D341Med (cell line): ENCODE measurements at regions not wholly inside any gene's neighbourhood (a gene's known extent, or its start where the extent isn't known, plus 50 kb on each side); places are given as distances from the start of the nearest gene placed in this dataset.
"Not testable (repeated sequence)": the region's sequence is repeated elsewhere in the genome, so short reads cannot be mapped to it uniquely, and the experiment has no call there.

Experiments used
- DNase-seq: peaks from one replicate; pipeline ENCODE4 v3.0.0; 2012; ENCODE audit warnings: low spot score

DNA sequence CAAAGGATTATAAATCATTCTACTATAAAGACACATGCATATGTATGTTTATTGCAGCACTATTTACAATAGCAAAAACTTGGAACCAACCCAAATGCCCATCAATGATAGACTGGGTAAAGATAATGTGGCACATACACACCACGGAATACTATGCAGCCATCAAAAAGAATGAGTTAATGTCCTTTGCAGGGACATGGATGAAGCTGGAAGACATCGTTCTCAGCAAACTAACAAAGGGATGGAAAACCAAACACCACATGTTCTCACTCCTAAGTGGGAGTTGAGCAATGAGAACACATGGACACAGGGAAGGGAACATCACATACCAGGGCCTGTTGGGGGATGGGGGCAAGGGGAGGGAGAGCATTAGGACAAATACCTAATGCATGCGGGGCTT lies 133.2 kb downstream of the ATXN3L start:
- not testable (repeated sequence) for DNase-seq

DNA sequence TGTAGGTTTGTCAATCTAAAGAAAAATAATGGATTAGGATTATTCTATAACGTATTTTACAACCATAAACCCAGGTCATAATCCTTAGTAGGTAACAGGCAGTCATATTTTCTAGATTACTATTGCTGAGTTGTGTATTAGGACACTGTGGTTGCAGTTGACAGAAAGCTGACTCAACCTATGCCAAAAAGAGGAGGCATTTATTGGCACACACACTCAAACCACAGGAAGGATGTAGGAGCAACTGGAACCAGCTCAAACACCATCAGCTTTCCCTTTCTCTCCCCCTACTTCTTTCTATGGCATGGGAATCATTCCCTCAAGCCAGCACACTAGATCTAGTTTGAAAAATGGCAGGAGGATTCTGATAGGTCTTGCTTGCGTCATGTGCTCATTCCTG lies 136.4 kb upstream of the FAM9C start:
- no peak for DNase-seq

DNA sequence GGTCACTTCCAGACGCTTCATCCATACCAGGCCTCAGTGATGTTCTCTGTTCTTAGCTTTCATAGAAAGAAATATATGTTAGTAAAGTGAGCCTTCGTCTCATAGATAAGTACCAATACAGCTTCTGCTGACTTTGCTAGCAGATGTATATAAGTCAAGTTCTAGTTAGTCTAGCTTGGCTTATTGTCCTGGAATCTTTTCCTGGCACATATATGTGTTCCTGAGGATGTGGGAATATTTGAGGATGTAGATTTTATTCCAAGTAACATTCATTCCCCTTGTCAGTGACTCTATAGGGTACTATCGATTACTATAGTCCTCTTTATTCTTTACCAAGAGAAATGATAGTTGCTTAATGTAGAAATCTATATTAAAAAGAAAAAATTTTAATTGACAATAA lies 135.2 kb upstream of the FAM9C start:
- DNase-seq, result no peak

DNA sequence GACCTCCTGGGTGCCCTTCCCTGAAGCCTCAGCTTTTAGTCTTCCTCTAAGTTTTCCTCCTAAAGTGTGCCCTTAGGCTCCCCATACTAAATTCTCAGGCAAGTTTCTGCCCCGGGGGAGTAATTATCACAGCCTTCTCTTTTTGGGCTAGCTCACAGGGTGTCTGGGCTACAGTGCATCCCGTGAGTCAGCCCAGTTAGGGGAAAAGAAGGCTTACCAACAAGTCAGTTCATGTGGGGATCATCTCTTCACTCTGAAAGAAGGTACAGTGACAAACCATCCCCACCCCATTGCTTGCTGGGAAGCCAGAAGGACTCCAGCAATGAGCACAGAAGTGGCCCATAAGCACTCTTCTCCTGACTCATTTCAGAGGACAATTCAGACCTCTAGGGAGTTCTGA lies 134.7 kb upstream of the FAM9C start:
- no peak for DNase-seq

DNA sequence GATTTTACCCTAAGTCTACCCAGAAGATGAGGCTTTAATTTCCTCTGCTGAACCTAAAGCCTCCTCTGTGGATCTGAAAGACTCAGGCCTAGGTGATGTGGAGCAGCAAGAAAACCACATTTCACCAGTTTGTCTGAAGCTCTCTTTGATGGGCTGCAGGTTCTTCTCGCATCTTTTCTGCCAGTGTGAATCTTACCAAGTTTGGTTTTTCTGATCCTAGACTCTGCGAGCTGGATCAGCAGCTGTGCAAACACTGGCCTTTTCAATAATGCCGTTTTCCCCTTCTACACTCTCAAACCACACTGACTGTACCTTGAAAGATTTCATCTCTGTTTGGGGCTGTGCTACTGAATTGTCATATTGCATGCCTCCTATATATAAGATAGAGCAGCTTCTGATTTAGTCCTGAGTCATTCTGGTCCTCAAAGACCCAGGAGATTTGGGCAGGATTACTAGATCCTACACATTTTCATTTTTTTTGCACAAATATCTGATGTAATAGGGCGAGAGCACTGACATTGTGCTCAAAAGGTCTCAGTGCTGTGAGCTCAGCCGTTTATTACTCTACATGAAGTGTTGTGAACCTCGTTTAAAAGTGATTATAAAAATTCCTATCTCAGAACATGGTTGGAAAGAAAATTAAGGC lies 133.6 kb upstream of the FAM9C start:
- DNase-seq, result no peak

DNA sequence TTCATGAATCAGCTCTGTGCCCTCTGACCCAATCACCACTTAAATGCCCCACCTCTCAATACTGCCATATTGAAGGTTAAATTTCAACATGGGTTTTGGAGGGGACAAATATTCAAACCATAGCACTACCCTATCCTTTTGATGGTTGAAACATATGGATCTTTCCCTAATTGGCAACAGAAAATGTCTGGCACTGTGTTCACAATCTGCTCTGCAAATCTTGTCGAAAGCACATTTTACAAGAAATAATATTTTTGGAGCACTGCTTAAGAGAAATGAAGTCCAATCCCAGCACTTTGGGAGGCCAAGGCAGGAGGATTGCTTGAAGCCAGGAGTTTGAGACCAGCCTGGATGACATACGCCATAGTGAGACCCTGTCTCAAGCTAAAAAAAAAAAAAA lies 130.6 kb upstream of the FAM9C start:
- DNase-seq, result no peak

DNA sequence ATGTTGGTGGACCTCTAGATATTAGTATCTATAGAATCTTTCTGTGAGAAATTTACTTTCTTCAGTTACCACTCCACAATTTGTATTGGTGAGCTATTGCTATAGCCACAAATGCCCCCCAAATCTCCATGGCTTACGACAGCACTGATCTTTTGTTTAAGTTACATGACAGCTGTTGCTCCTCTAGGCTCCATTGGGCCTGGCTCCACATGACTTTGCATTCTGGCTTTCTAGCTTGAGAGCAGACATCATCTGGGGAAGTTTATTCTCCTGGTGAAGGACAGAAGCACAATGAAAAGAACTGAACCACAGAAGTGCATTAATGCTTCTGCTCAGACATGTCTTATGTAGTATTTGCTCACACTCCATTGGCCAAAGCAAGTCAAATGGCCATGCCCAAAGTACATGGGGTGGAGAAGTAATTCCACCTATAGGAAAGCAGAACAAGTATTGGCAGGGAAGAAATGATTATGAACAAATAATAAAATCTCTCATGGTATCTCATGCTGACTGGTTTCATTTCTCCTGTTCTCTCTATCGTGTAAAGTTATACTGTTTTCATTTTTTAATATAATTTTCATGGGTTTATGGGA lies 126.6 kb upstream of the FAM9C start:
- DNase-seq, result no peak

DNA sequence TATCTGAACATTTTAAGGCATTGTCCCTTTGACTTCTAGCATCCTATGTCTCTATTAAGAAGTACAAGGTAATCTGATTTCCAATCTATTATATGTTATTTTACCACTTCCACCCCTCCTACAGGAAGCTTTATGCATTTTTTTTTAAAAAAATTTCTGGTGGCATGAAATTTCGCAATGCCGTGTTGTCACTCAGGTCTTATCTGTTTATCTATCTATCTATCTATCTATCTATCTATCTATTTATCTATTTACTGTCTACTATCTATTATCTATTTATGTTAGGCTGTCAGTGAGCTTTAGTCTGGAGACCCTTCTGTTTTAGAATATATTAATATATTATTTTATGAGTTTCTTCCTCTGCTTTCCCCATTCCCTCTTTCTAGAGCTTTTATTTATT lies 125.3 kb upstream of the FAM9C start:
- no peak for DNase-seq

DNA sequence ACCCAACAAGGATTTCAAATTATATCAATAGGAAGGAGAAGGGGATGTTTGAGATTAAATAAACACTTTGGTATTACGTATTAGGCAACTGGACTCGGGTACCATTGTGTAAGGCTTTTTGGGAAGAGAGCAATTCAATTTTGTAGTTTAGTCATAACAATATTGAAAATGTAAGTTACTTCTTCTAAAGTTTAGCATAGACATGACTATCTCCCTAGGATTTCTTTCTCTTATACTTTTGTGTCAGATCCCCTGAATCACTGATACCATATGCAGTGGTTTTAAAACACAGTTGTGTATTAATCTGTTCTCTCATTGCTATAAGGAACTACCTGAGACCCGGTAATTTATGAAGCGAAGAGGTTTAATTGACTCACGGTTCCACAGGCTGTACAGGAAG lies 123.8 kb upstream of the FAM9C start:
- no peak for DNase-seq

DNA sequence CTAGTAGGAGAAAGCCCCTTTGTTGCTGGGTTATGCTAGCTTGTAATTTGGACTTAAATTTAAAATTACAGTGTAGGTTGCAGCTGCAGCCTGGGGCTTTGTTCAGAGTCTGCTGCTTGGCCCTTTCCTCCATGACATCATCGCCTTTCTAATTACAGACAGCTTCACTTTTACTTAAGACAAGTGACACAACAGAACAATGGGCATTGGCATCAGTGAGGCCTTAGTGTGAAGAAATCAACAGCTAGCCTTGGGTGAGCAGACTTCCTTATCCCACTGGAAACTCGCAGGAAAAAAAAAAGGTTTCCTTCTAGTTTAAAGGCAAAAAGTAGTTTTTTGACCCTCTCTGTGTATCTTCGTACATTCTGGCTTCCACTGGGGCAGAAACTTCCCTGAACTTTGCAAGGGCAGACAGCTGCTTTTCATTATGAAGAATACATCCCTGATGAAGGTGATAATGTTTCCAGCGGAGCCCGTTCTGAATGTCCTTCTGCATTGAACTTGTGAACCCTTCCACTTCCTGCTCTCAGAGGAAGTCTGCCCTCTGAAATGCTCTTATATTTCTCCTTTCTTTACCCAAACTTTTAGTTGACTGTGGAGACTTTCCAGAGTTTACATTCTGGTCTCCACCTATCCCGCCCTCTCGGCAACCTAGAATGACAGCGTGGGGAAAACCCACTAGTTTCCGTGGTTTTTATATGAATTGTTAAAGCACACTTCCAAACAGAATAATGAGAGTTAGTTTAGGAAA lies 123.2 kb upstream of the FAM9C start:
- DNase-seq, result no peak

DNA sequence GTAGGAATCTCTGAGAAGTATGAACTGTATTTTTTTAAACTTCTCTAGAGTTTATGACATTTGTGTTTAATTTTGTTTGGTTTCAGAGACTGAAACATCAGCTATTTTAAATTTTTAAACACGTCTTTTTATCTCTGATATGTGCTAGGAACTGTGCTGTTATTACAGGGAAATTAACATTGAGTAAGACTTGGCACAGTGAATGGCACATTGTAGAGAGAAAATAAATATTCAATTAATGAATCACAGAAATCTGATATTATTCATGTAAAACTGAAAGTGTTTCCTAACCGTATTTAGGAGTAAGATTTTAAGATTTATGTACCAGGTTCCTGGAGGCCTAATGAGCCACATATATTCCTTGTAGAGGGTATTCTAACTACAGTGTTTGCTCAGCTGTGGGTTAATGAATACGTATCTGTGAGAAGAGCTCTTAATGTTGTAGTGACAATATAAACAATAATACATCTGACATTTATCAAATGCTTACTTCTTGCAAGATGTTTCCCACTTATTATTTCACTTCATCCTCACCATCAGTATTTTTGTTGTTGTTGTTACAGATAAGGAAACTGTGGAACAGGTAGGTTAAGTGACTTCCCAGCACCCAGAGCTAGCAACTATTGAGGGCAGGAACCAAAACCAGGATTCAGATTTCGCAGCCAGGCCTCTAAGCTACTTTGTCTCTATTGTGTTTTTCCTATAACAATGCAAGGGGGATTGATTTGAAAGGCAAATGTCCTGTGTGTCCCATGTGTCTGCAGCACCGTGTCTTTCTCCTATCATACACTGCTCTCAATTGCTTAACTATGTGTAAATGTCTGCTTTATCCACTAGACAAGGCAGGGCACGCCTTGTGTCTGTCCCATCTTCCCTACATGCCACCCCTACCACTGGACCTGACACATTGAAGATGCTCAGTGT lies 121.1 kb upstream of the FAM9C start:
- no peak for DNase-seq

DNA sequence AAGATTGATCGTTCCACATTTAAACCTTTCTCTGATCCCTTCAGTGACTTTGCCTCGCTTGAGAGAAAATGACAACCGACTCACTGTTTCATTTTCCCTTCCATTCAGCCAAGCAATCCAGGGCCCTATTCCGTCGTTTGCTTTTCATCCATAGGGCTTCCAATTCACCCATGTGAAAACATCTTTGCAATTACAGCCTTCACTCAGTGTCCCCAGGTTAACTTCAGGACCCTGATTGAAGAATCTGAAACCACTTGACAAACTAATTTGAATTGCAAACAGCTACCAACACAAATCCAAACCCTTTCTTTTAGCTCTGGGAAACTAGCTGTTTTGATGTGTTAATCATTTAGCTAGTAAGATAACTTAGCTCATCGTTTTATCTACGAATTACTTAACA lies 120.2 kb upstream of the FAM9C start:
- no peak for DNase-seq

DNA sequence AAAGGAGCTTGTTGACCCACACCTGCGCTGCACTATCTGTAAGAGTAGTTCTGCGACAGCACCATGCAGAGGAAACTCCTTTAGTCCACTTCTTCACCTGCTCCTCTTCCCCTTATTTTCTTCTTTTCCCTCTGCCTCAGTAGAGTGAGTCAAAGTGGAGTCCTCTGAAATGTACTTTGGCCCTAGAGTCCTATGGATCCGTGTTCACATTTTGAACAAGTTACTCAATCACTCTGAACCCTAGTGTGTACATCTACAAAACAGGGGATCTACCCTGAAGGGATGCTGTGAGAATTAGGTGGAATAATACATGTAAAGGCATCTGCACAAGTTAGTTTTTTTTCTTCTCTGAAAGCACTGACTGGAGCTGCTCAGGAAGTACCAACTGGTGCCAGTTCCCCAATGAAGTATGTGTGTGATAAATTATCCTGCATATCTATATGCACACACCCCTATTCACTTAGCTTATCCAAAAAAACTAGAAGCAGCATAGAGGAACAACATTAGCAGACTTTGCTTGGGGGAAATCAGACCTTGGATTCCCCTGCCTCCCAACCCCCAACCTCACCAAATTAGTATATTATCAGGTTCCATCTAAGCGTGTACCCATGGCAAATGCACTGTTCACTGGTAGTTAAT lies 118.5 kb upstream of the FAM9C start:
- DNase-seq, result no peak

DNA sequence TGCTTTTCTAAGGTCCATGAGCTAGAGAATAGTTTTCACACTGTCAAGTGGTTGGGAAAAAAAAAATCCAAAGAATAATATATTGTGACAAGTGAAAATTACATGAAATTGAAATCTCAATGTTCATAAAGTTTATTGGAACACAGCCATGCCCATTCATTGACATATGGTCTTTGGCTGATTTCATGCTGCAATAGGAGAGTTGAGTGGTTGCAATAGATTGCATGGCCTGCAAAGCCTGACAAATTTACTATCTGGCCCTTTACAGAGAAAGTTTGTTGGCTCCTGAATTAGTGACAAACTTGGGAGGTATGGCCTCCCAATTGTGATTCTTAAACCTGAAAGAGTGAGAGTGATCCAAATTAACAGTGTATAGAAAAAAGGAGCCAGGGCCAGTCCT lies 115.5 kb upstream of the FAM9C start:
- no peak for DNase-seq

DNA sequence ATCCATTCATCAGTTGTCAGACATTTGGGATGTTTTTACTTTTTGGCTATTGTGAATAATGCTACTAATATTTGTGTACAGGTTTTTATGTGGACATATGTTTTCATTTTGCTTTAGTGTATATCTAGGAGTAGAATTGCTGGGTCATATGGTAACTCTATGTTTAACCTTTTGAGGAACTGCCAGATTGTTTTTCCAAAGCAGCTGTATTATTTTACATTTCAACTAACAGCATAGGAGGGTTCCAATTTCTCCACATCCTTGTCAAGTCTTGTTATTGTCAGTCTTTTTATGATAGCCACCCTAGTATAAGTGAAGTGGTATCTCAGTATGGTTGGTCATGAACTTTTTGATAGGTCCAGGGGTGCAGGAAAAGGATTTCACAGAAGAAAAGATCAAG lies 114.5 kb upstream of the FAM9C start:
- no peak for DNase-seq

DNA sequence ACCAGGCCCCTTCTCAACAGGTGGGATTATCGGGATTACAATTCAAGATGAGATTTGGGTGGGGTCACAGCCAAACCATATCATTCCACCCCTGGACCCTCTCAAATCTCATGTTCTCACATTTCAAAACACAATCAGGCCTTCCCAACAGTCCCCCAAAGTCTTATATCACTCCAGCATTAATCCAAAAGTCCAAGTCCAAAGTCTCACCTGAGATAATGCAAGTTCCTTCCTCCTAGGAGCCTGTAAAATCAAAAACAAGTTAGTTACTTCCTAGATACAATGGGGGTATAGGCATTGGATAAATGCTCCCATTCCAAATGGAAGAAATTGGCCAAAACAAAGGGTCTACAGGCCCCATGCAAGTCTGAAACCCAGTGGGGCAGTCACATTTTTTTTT lies 111.1 kb upstream of the FAM9C start:
- not testable (repeated sequence) for DNase-seq

DNA sequence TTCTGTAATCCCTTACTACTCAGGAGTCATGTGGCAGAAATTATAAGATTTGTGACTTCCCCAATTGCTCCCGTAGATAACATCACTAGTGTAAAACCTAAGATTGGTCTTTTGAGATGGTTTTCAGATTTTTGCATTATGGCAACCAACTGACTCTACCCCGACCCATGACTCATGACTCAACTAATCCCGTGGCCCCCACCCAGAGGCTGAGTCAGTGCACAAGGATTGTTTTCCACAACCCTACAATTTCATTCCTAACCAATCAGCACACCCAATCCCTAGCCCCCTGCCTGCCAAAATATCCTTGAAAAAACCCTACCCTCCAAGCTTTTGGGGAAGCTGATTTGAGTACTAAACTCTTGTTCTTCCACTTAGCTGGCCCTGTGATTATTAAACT lies 109.4 kb upstream of the FAM9C start:
- DNase-seq, result no peak

DNA sequence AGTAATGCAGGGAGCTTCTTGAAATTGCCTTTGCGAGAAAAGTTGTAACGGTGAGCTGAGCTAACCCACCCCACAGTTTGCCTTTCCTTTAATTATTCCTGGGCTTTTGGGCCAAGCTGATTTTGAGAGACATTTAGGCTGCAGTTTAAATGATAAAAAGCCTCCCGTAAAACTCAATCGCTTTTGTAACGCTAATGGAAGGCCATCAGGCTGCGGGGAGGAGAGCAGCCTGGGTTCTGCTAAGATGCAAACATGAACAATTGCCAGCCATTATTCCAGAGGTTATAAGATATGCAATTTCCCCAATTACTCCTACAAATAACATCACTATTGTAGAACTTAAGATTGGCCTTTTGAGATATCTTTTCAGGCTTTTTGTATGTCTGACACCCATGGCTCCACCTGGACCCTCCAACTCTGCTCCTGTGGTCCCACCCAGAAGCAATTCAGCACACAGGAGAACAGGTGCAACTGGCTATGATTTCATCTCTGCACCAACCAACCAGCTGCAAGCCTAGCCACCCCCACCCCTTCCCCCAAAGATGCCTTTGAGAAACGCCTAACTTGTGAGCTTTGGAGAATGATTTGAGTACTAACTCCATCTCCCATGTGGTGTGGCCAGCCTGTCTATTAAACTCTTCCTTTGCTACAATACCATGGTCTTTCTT lies 108.2 kb upstream of the FAM9C start:
- DNase-seq, result no peak

DNA sequence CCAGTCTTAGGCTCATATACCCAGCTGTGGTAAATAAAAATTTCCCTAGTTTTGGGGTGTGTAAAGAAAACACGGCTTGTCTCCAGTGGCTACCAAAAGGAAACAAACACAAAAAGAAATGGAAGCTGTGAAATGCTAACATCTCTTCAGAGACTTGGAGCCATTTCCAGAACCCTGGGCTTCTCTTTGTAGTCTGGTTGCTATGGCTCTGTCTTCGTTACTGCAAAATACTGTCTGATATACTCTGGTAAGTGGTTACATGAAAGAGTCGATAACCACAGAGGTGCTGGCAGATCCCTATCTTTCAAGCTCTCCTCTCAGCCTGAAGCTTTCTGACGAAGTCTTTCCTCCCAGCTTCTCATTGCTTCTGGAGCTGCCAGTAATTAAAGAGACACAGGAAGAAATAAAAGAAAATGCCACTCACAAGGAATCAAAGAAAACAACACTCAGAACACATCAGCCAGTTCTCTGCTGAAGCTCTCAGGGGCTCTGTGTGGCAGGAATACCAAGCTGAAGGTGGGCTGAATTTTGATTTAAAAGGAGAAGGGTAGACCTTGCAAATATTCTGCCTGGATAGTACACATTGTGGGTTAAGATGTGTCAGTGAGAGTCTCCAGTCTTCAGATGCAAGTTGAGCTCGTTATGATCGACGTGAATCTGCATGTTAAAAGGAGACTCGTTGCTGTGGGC lies 107.6 kb upstream of the FAM9C start:
- no peak for DNase-seq

DNA sequence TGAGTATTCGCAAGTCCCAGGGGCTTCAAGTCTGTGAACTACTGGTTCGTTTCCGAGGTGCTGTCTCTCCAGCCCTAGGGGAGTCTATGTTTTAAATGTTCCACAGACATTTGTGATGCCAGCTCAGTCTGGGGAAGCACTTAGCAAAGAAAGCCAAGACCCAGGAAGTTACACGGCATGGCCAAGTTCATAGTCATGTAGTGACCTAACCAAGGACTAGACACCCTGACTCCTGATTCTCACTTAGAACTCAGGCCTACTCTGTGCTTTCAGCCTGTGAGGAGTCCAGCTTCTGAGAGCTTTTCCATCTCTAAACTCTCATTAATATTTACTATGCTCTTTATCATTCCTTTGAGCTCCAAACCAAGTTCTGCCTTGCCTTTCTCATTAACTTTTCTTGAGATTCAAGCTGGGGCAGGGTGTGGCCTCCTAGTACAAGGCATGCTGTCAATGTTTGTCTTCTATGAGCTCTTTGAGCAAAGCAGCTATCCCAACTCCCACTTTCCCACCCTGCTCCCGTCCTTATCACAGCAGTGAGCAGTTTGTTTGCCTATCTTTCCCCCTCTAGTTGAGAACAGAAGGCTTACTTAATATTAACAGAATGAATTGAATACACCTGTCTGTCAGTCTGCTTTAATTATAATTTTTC lies 105.4 kb upstream of the FAM9C start:
- no peak for DNase-seq
